H7 (cell line): ENCODE measurements at regions not wholly inside any gene's neighbourhood (a gene's known extent, or its start where the extent isn't known, plus 50 kb on each side); places are given as distances from the start of the nearest gene placed in this dataset.

Source experiments
- DNase-seq: peaks from one replicate; pipeline ENCODE4 v3.0.0; 2012
- H3K27me3 ChIP-seq: 2 replicates; pipeline ENCODE4 v1.6.0; 2011; ENCODE audit warnings: mild to moderate bottlenecking, low read length; ENCODE audit not compliant: control insufficient read depth, insufficient read depth
- H3K36me3 ChIP-seq: replicated peaks from 2 replicates; pipeline ENCODE4 v1.5.1; 2011; ENCODE audit warnings: low read length; ENCODE audit not compliant: control insufficient read depth, insufficient read depth
- H3K4me3 ChIP-seq: 2 replicates; pipeline ENCODE4 v1.5.1; 2011; ENCODE audit warnings: low read depth, mild to moderate bottlenecking, control low read depth, low read length, moderate library complexity; ENCODE audit not compliant: insufficient read depth

- H3K27me3 ChIP-seq: no peaks in the 10 kb centered on the region
- no peak overlapping the region for H3K4me3 ChIP-seq
- no peaks in the 10 kb centered on the region for H3K36me3 ChIP-seq
- no peak for DNase-seq
Observed at GRCh38 chr2:144027593-144027992, 492.3 kb downstream of the ZEB2 start.

GRCh38 chr2:144026753-144027152, 493.2 kb downstream of the ZEB2 start:
- no peak for DNase-seq
- Histone ChIP-seq H3K36me3 (no peaks in the 10 kb centered on the region), H3K4me3 (no peak overlapping the region), H3K27me3 (no peaks in the 10 kb centered on the region)

GRCh38 chr2:144020047-144020446, 499.9 kb downstream of the ZEB2 start:
- Histone ChIP-seq H3K27me3 (no peaks in the 10 kb centered on the region), H3K4me3 (no peak overlapping the region), H3K36me3 (no peaks in the 10 kb centered on the region)
- DNase-seq: no peak

GRCh38 chr2:144015655-144016245, 504.2 kb downstream of the ZEB2 start:
- no peaks in the 10 kb centered on the region for H3K27me3 ChIP-seq
- DNase-seq: no peak
- no peak overlapping the region for H3K4me3 ChIP-seq
- no peaks in the 10 kb centered on the region for H3K36me3 ChIP-seq

GRCh38 chr2:144015036-144015435, 504.9 kb downstream of the ZEB2 start:
- Histone ChIP-seq H3K27me3 (no peaks in the 10 kb centered on the region), H3K4me3 (no peak overlapping the region), H3K36me3 (no peaks in the 10 kb centered on the region)
- DNase-seq: no peak

- Histone ChIP-seq H3K36me3 (no peaks in the 10 kb centered on the region), H3K27me3 (no peaks in the 10 kb centered on the region), H3K4me3 (no peak overlapping the region)
- DNase-seq: no peak
Observed at GRCh38 chr2:144014103-144014502, 505.8 kb downstream of the ZEB2 start.

GRCh38 chr2:144012304-144012703, 507.6 kb downstream of the ZEB2 start:
- no peak for DNase-seq
- no peaks in the 10 kb centered on the region for H3K27me3 ChIP-seq
- H3K36me3 ChIP-seq: no peaks in the 10 kb centered on the region
- no peak overlapping the region for H3K4me3 ChIP-seq

- H3K4me3 ChIP-seq: no peak overlapping the region
- no peaks in the 10 kb centered on the region for H3K27me3 ChIP-seq
- no peaks in the 10 kb centered on the region for H3K36me3 ChIP-seq
- no peak for DNase-seq
Observed at GRCh38 chr2:144011553-144011952, 508.4 kb downstream of the ZEB2 start.

- H3K4me3 ChIP-seq: no peak overlapping the region
Observed at GRCh38 chr2:144011098-144011497, 508.8 kb downstream of the ZEB2 start.

GRCh38 chr2:144010096-144010836, 509.7 kb downstream of the ZEB2 start:
- Histone ChIP-seq H3K4me3 (no peak overlapping the region), H3K27me3 (no peaks in the 10 kb centered on the region), H3K36me3 (no peaks in the 10 kb centered on the region)
- DNase-seq: no peak

More at GRCh38 chr2:144011098-144011497, 508.8 kb downstream of the ZEB2 start:
- no peaks in the 10 kb centered on the region for H3K27me3 ChIP-seq
- no peak for DNase-seq
- no peaks in the 10 kb centered on the region for H3K36me3 ChIP-seq

GRCh38 chr2:144006139-144006538, 513.8 kb downstream of the ZEB2 start:
- no peaks in the 10 kb centered on the region for H3K36me3 ChIP-seq
- H3K27me3 ChIP-seq: no peaks in the 10 kb centered on the region
- H3K4me3 ChIP-seq: no peak overlapping the region
- no peak for DNase-seq

GRCh38 chr2:144004742-144005141, 515.2 kb downstream of the ZEB2 start:
- Histone ChIP-seq H3K36me3 (no peaks in the 10 kb centered on the region), H3K4me3 (no peak overlapping the region), H3K27me3 (no peaks in the 10 kb centered on the region)
- DNase-seq: no peak

GRCh38 chr2:144003460-144004075, 516.4 kb downstream of the ZEB2 start:
- DNase-seq: no peak
- H3K36me3 ChIP-seq: no peaks in the 10 kb centered on the region
- H3K4me3 ChIP-seq: no peak overlapping the region
- H3K27me3 ChIP-seq: no peaks in the 10 kb centered on the region

GRCh38 chr2:143996974-143997373, 522.9 kb downstream of the ZEB2 start:
- Histone ChIP-seq H3K27me3 (no peaks in the 10 kb centered on the region), H3K36me3 (no peaks in the 10 kb centered on the region), H3K4me3 (no peak overlapping the region)
- DNase-seq: no peak

GRCh38 chr2:143994961-143995360, 525.0 kb downstream of the ZEB2 start:
- no peaks in the 10 kb centered on the region for H3K36me3 ChIP-seq
- H3K27me3 ChIP-seq: no peaks in the 10 kb centered on the region
- no peak overlapping the region for H3K4me3 ChIP-seq
- no peak for DNase-seq
